ENCODE measurements at regions not wholly inside any gene's neighbourhood (a gene's known extent, or its start where the extent isn't known, plus 50 kb on each side); places are given as distances from the start of the nearest gene placed in this dataset.
"Not testable (repeated sequence)": the region's sequence is repeated elsewhere in the genome, so short reads cannot be mapped to it uniquely, and the experiment has no call there.

DNA sequence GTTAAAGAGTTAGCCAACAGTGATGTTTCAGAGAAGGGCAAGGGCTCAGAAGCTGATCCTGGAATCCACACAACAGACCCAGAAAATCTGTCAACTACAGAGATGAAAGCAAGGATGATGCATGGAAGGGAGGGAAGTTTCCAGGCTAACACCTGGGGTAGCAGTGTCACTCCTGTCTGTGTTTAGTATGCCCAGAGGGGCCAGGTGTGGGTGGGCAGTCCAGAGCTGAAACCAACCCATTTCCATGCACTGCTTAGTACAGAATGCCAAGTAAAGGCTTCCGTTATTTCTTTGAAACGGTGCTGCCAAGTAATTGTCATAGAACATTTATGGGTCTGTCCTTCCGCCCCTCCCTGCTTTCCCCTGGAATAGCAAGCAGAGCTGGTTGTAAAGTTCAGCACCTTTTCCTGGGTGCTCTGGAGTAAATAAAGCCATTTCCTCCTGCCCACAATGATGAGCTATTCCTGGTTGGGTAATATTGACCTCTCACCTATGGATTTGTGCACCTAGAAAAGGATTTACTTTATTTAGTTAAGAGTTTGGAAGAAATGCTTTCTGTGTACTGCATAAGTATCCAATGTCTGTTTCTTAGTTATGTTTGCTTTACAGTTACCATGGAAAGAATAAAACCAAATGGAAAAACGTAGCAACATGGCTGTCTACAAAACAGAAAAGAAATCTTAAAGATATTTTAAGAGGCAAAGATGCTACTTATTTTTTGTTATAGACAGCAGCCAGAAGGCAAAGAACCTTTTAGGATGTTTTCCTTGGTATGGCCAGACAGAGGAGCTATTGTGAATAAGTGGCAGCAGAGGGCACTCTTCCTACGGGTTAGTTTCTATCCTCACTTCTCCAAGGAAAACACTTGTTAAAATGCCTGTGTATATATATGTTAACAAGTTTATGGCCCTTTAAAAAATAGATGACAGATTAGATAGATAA is 71.7 kb downstream of the PRR15 start:
- TF ChIP-seq CEBPB, MAFK (IDR thresholded peaks at IDR 0.05; ENCODE audit: low read depth, low read length): not testable (repeated sequence)
